GM21723 (cell line): ENCODE measurements at regions not wholly inside any gene's neighbourhood (a gene's known extent, or its start where the extent isn't known, plus 50 kb on each side); places are given as distances from the start of the nearest gene placed in this dataset.

Experiments
- ATAC-seq: cut with Tn5 transposase; IDR thresholded peaks from one replicate; pipeline ENCODE4 v1.9.1; 2021; ENCODE audit warnings: mild to moderate bottlenecking, moderate library complexity; ENCODE audit not compliant: unreplicated experiment

GRCh38 chr18:76771192-76771799 lies 51.1 kb upstream of the ZNF236 start:
- ATAC-seq, result no peak

- no peak for ATAC-seq
Measured at GRCh38 chr18:76767954-76768353, 54.4 kb upstream of the ZNF236 start.

- ATAC-seq, result no peak
Measured at GRCh38 chr18:76766429-76766828, 55.9 kb upstream of the ZNF236 start.

GRCh38 chr18:76765649-76766048 lies 56.7 kb upstream of the ZNF236 start:
- no peak for ATAC-seq

GRCh38 chr18:76764291-76764901 lies 58.0 kb upstream of the ZNF236 start:
- ATAC-seq, result no peak

- no peak for ATAC-seq
Measured at GRCh38 chr18:76759056-76759455, 63.3 kb upstream of the ZNF236 start.

- ATAC-seq, result no peak
Measured at GRCh38 chr18:76757925-76758324, 64.4 kb upstream of the ZNF236 start.

- ATAC-seq, result no peak
Measured at GRCh38 chr18:76757335-76757734, 65.0 kb upstream of the ZNF236 start.

- ATAC-seq, result no peak
Measured at GRCh38 chr18:76756531-76757253, 65.7 kb upstream of the ZNF236 start.

- no peak for ATAC-seq
Measured at GRCh38 chr18:76754351-76754750, 68.0 kb upstream of the ZNF236 start.

GRCh38 chr18:76752400-76752799 lies 70.0 kb upstream of the ZNF236 start:
- ATAC-seq, result no peak

- no peak for ATAC-seq
Measured at GRCh38 chr18:76750917-76751890, 71.2 kb upstream of the ZNF236 start.

GRCh38 chr18:76750269-76750668 lies 72.1 kb upstream of the ZNF236 start:
- no peak for ATAC-seq

GRCh38 chr18:76747676-76748075 lies 74.7 kb upstream of the ZNF236 start:
- no peak for ATAC-seq

GRCh38 chr18:76741346-76741745 lies 81.0 kb upstream of the ZNF236 start:
- ATAC-seq, result no peak

- ATAC-seq, result no peak
Measured at GRCh38 chr18:76736309-76736708, 86.0 kb upstream of the ZNF236 start.

GRCh38 chr18:76730901-76731300 lies 91.5 kb upstream of the ZNF236 start:
- no peak for ATAC-seq

GRCh38 chr18:76727589-76727988 lies 94.8 kb upstream of the ZNF236 start:
- no peak for ATAC-seq

- no peak for ATAC-seq
Measured at GRCh38 chr18:76725445-76725844, 96.9 kb upstream of the ZNF236 start.

GRCh38 chr18:76722224-76723061 lies 99.9 kb upstream of the ZNF236 start:
- ATAC-seq, result no peak
